PFSK-1 (cell line): ENCODE measurements at regions not wholly inside any gene's neighbourhood (a gene's known extent, or its start where the extent isn't known, plus 50 kb on each side); places are given as distances from the start of the nearest gene placed in this dataset.

ENCODE experiments used
- POLR2AphosphoS5 ChIP-seq: IDR thresholded peaks from 2 replicates; pipeline ENCODE4 v1.6.1; 2012; ENCODE audit warnings: low read depth, mild to moderate bottlenecking, control low read depth, low read length, moderate library complexity
- REST ChIP-seq, 2 experiments: IDR thresholded peaks; 2 replicates each; pipeline versions ENCODE4 v1.6.1 to v1.8.0; 2011 to 2012; ENCODE audit warnings: low read depth in 2 of 2, low read length in 2 of 2, control low read depth in 1 of 2, inconsistent platforms in 1 of 2, mild to moderate bottlenecking in 1 of 2, moderate library complexity in 1 of 2; ENCODE audit not compliant: insufficient read depth in 1 of 2
- TAF1 ChIP-seq: IDR thresholded peaks from 2 replicates; pipeline ENCODE4 v1.6.1; 2012; ENCODE audit warnings: low read length, control low read depth, borderline replicate concordance; ENCODE audit not compliant: insufficient read depth

GRCh38 chrX:39442332-39442731 lies 641.1 kb downstream of the MID1IP1 start:
- TF ChIP-seq POLR2AphosphoS5 (no peak), TAF1 (no peak), REST (IDR thresholded peaks at IDR 0.05; ENCODE audit: insufficient read depth in 1 of 2, low read depth in 2 of 2, low read length in 2 of 2) (no peak)
